HG03460 (cell line): ENCODE measurements at regions not wholly inside any gene's neighbourhood (a gene's known extent, or its start where the extent isn't known, plus 50 kb on each side); places are given as distances from the start of the nearest gene placed in this dataset.

Source experiments
- ATAC-seq: cut with Tn5 transposase; IDR thresholded peaks from one replicate; pipeline ENCODE4 v1.9.1; 2021; ENCODE audit not compliant: unreplicated experiment

GRCh38 chr12:88310069-88310468 lies 168.0 kb downstream of the TMTC3 start:
- no peak for ATAC-seq

- no peak for ATAC-seq
Observed at GRCh38 chr12:88310666-88311065, 168.6 kb downstream of the TMTC3 start.

- ATAC-seq, result no peak
Observed at GRCh38 chr12:88313554-88313953, 171.4 kb downstream of the TMTC3 start.

GRCh38 chr12:88314706-88315105 lies 172.6 kb downstream of the TMTC3 start:
- no peak for ATAC-seq

- no peak for ATAC-seq
Observed at GRCh38 chr12:88318726-88319125, 176.6 kb downstream of the TMTC3 start.

- ATAC-seq, result no peak
Observed at GRCh38 chr12:88325076-88325815, 183.1 kb downstream of the TMTC3 start.

- no peak for ATAC-seq
Observed at GRCh38 chr12:88325816-88326189, 183.7 kb downstream of the TMTC3 start.

GRCh38 chr12:88327276-88327675 lies 185.2 kb downstream of the TMTC3 start:
- no peak for ATAC-seq

GRCh38 chr12:88328090-88328489 lies 186.0 kb downstream of the TMTC3 start:
- ATAC-seq, result no peak

- ATAC-seq, result no peak
Observed at GRCh38 chr12:88329833-88330232, 187.7 kb downstream of the TMTC3 start.

GRCh38 chr12:88334271-88334670 lies 192.2 kb downstream of the TMTC3 start:
- ATAC-seq, result no peak

- no peak for ATAC-seq
Observed at GRCh38 chr12:88336076-88336739, 194.1 kb downstream of the TMTC3 start.

GRCh38 chr12:88338486-88338885 lies 196.4 kb downstream of the TMTC3 start:
- no peak for ATAC-seq

GRCh38 chr12:88339254-88339949 lies 197.3 kb downstream of the TMTC3 start:
- ATAC-seq, result no peak

GRCh38 chr12:88339966-88340365 lies 197.9 kb downstream of the TMTC3 start:
- ATAC-seq, result no peak

GRCh38 chr12:88342251-88342806 lies 200.2 kb downstream of the TMTC3 start:
- no peak for ATAC-seq

GRCh38 chr12:88351146-88351545 lies 209.0 kb downstream of the TMTC3 start:
- ATAC-seq, result no peak

GRCh38 chr12:88354691-88355090 lies 212.6 kb downstream of the TMTC3 start:
- ATAC-seq, result no peak

- no peak for ATAC-seq
Observed at GRCh38 chr12:88360343-88360742, 218.2 kb downstream of the TMTC3 start.

GRCh38 chr12:88361493-88361892 lies 218.8 kb downstream of the KITLG start:
- ATAC-seq, result no peak

GRCh38 chr12:88362439-88362838 lies 217.8 kb downstream of the KITLG start:
- ATAC-seq, result no peak

- no peak for ATAC-seq
Observed at GRCh38 chr12:88365403-88365802, 214.9 kb downstream of the KITLG start.
